ENCODE measurements at regions not wholly inside any gene's neighbourhood (a gene's known extent, or its start where the extent isn't known, plus 50 kb on each side); places are given as distances from the start of the nearest gene placed in this dataset.

DNA sequence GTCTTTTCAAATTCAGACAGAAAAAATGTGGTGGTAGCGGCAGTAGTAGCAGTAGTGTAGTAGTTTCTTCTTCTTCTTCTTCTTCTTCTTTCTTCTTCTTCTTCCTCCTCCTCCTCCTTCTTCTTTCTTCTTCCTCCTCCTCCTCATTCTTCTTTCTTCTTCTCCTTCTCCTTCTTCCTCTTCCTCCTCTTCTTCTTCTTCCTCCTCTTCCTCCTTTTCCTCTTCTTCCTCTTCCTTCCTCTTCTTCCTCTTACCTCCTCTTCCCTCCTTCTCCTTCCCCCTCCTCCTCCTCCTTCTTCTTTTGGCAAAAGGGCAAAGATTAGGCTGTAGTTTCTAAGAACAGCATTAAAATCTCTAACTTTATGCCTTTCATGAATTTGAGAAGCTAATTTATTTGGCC lies 59.6 kb upstream of the INSM2 start:
- Histone ChIP-seq H3K23ac (ENCODE audit: insufficient read length, low read depth, low read length) (no peak overlapping the region), H3T11ph (ENCODE audit: low read length) (no peak overlapping the region), H3K14ac (ENCODE audit: insufficient read depth, low read length) (no peak overlapping the region), H2BK15ac (ENCODE audit: low read depth, low read length) (no peak overlapping the region), H2AFZ (ENCODE audit: low read length) (no peak overlapping the region), H3K23me2 (ENCODE audit: insufficient read length, low read depth, low read length, poor library complexity, severe bottlenecking) (no peaks in the 10 kb centered on the region), H4K8ac (replicated peaks; ENCODE audit: insufficient read length, low read depth, low read length) (no peak overlapping the region), H3K9me3 (ENCODE audit: control insufficient read depth, low read depth, low read length) (no peaks in the 10 kb centered on the region), H2AK5ac (ENCODE audit: insufficient read length, low read length) (no peak overlapping the region), H3K27me3 (ENCODE audit: insufficient read depth, low read length) (no peaks in the 10 kb centered on the region), H4K20me1 (ENCODE audit: control insufficient read depth, insufficient read depth, insufficient read length) (no peaks in the 10 kb centered on the region), H3K27ac (ENCODE audit: insufficient read length, low read depth, low read length) (no peak overlapping the region), H2BK5ac (ENCODE audit: insufficient read length, low read length) (no peak overlapping the region), H3K79me1 (ENCODE audit: insufficient read depth, low read depth, low read length, poor library complexity, severe bottlenecking) (no peaks in the 10 kb centered on the region), H3K79me2 (ENCODE audit: insufficient read depth, low read length) (no peaks in the 10 kb centered on the region), H3K4me2 (ENCODE audit: insufficient read depth, insufficient read length, low read length) (no peak overlapping the region), H3K4me1 (ENCODE audit: insufficient read depth, low read length) (no peaks in the 10 kb centered on the region), H2BK12ac (ENCODE audit: insufficient read length, low read depth, low read length) (no peak overlapping the region), H4K5ac (ENCODE audit: insufficient read length, low read depth, low read length) (no peak overlapping the region), H4K91ac (ENCODE audit: insufficient read length, low read depth, low read length) (no peak overlapping the region), H3K18ac (ENCODE audit: insufficient read length, low read depth, low read length) (no peak overlapping the region), H3K56ac (ENCODE audit: insufficient read length, low read depth, low read length) (no peak overlapping the region), H3K9ac (ENCODE audit: extremely low read depth, insufficient read length, low read length) (no peak overlapping the region), H2BK120ac (ENCODE audit: low read depth, low read length, poor library complexity, severe bottlenecking) (no peak overlapping the region), H2BK20ac (ENCODE audit: low read depth, low read length, poor library complexity, severe bottlenecking) (no peak overlapping the region), H3K4ac (ENCODE audit: low read depth, low read length) (no peak overlapping the region)
- H3K4me3 Mint-ChIP-seq: no peak overlapping the region
- DNase-seq: no peak
- H3K27me3 Mint-ChIP-seq (ENCODE audit: low read depth): no peaks in the 10 kb centered on the region
- no peaks in the 10 kb centered on the region for H3K36me3 Mint-ChIP-seq (ENCODE audit: insufficient read depth in 1 of 3, low read depth in 3 of 3)
- no peak overlapping the region for H3K27ac Mint-ChIP-seq
- peaks cover 11 to 16% of the 10 kb centered on the region in 2 experiments for H3K4me1 Mint-ChIP-seq
- no peaks in the 10 kb centered on the region for H3K9me3 Mint-ChIP-seq
- TF ChIP-seq, protein P1, sequence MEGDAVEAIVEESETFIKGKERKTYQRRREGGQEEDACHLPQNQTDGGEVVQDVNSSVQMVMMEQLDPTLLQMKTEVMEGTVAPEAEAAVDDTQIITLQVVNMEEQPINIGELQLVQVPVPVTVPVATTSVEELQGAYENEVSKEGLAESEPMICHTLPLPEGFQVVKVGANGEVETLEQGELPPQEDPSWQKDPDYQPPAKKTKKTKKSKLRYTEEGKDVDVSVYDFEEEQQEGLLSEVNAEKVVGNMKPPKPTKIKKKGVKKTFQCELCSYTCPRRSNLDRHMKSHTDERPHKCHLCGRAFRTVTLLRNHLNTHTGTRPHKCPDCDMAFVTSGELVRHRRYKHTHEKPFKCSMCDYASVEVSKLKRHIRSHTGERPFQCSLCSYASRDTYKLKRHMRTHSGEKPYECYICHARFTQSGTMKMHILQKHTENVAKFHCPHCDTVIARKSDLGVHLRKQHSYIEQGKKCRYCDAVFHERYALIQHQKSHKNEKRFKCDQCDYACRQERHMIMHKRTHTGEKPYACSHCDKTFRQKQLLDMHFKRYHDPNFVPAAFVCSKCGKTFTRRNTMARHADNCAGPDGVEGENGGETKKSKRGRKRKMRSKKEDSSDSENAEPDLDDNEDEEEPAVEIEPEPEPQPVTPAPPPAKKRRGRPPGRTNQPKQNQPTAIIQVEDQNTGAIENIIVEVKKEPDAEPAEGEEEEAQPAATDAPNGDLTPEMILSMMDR (conservative IDR thresholded peaks at IDR 0.05): no peak
- no CpG with 5 or more reads among the region's 1 CpG for WGBS (ENCODE audit: extremely low coverage, insufficient read length, low lambda C conversion rate)
